Astrocyte (in vitro differentiated cells and primary cell): ENCODE measurements at regions not wholly inside any gene's neighbourhood (a gene's known extent, or its start where the extent isn't known, plus 50 kb on each side); places are given as distances from the start of the nearest gene placed in this dataset.

Experiments
- DNase-seq: peaks from one replicate; pipeline ENCODE4 v3.0.0-alpha.2; 2010; ENCODE audit warnings: low read depth
- FAIRE-seq: peaks from 2 replicates; lab custom pipeline; 2011; peaks lifted over from hg19 to GRCh38; lab: Jason Lieb, UNC
- H2AFZ ChIP-seq: 2 replicates; pipeline ENCODE4 v1.6.0; 2012; ENCODE audit warnings: low read depth, low read length, inconsistent platforms
- H3K27ac ChIP-seq: 2 replicates; pipeline ENCODE4 v1.5.1; 2011; ENCODE audit warnings: low read depth, low read length, inconsistent platforms
- H3K27me3 ChIP-seq: 2 replicates; pipeline ENCODE4 v1.6.0; 2011; ENCODE audit warnings: low read length, inconsistent platforms; ENCODE audit not compliant: insufficient read depth
- H3K36me3 ChIP-seq: 2 replicates; pipeline ENCODE4 v1.5.1; 2011; ENCODE audit warnings: low read length, inconsistent platforms; ENCODE audit not compliant: insufficient read depth
- H3K4me1 ChIP-seq: 2 replicates; pipeline ENCODE4 v1.5.1; 2011; ENCODE audit warnings: low read length, inconsistent platforms; ENCODE audit not compliant: insufficient read depth
- H3K4me2 ChIP-seq: 2 replicates; pipeline ENCODE4 v1.6.0; 2012; ENCODE audit warnings: low read length, inconsistent platforms
- H3K4me3 ChIP-seq: 2 replicates; pipeline ENCODE4 v1.5.1; 2011; ENCODE audit warnings: low read depth, mild to moderate bottlenecking, low read length, inconsistent platforms; ENCODE audit not compliant: insufficient read depth
- H3K79me2 ChIP-seq: 2 replicates; pipeline ENCODE4 v1.6.0; 2012; ENCODE audit warnings: mild to moderate bottlenecking, low read length, inconsistent platforms; ENCODE audit not compliant: insufficient read depth
- H3K9ac ChIP-seq: 2 replicates; pipeline ENCODE4 v1.6.0; 2012; ENCODE audit warnings: mild to moderate bottlenecking, low read length, inconsistent platforms
- H3K9me3 ChIP-seq: 2 replicates; pipeline ENCODE4 v1.5.1; 2012; ENCODE audit warnings: low read depth, mild to moderate bottlenecking, low read length, inconsistent platforms; ENCODE audit not compliant: insufficient read depth
- H4K20me1 ChIP-seq: 2 replicates; pipeline ENCODE4 v1.6.0; 2012; ENCODE audit warnings: low read length, inconsistent platforms; ENCODE audit not compliant: insufficient read depth
- H3K27ac Mint-ChIP-seq: one replicate; pipeline ENCODE4 v1.8.0; 2021; ENCODE audit warnings: mild to moderate bottlenecking, mixed read lengths; ENCODE audit not compliant: unreplicated experiment
- H3K27me3 Mint-ChIP-seq: one replicate; pipeline ENCODE4 v1.8.0; 2021; ENCODE audit warnings: low read depth, mixed read lengths; ENCODE audit not compliant: unreplicated experiment
- H3K36me3 Mint-ChIP-seq: one replicate; pipeline ENCODE4 v1.8.0; 2021; ENCODE audit warnings: low read depth, mixed read lengths; ENCODE audit not compliant: unreplicated experiment
- H3K4me1 Mint-ChIP-seq: one replicate; pipeline ENCODE4 v1.8.0; 2021; ENCODE audit warnings: low read depth, mixed read lengths; ENCODE audit not compliant: unreplicated experiment
- H3K4me3 Mint-ChIP-seq: one replicate; pipeline ENCODE4 v1.8.0; 2021; ENCODE audit warnings: mild to moderate bottlenecking, moderate library complexity, mixed read lengths; ENCODE audit not compliant: unreplicated experiment
- H3K9me3 Mint-ChIP-seq: one replicate; pipeline ENCODE4 v1.8.0; 2021; ENCODE audit warnings: mild to moderate bottlenecking, mixed read lengths; ENCODE audit not compliant: unreplicated experiment
- EZH2 ChIP-seq: IDR thresholded peaks from 2 replicates; pipeline ENCODE4 v1.6.1; 2012; ENCODE audit warnings: mild to moderate bottlenecking, low read length, inconsistent platforms; ENCODE audit not compliant: insufficient read depth
- TF ChIP-seq, protein P1 (sequence below): IDR thresholded peaks from 2 replicates; pipeline ENCODE4 v1.5.1; 2011; ENCODE audit warnings: low read depth, mild to moderate bottlenecking, inconsistent platforms, low read length, moderate library complexity; ENCODE audit not compliant: insufficient read depth

DNA sequence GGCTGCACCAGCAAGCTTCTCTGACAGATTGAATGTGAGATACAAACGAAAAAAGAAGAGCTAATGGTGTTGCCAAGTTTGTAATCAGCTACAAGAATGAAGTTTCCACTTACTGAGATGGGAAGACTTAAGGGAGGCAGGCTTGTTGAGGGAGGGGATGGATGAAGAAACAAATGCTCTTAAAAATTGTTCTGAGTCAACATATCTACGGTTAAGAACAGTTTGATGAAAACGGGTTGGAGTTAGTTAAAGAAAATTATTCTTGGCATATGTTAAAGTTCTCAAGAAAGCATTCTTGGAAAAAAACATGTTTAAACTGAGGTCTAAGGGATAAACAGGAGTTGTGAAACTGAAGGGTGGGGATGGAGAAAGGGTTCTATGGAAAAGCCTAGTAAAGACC lies 816.3 kb upstream of the HS3ST1 start:
- Histone ChIP-seq H3K79me2 (no peaks in the 10 kb centered on the region), H3K27me3 (no peaks in the 10 kb centered on the region), H4K20me1 (no peaks in the 10 kb centered on the region), H3K9ac (no peak overlapping the region), H3K4me2 (no peak overlapping the region), H3K27ac (no peak overlapping the region), H3K4me1 (no peaks in the 10 kb centered on the region), H3K4me3 (no peak overlapping the region), H2AFZ (no peak overlapping the region), H3K36me3 (no peaks in the 10 kb centered on the region), H3K9me3 (no peaks in the 10 kb centered on the region)
- no peak overlapping the region for H3K4me3 Mint-ChIP-seq
- no peak overlapping the region for H3K27ac Mint-ChIP-seq
- DNase-seq: no peak
- H3K36me3 Mint-ChIP-seq: no peaks in the 10 kb centered on the region
- TF ChIP-seq EZH2: no peak
- TF ChIP-seq, protein P1, sequence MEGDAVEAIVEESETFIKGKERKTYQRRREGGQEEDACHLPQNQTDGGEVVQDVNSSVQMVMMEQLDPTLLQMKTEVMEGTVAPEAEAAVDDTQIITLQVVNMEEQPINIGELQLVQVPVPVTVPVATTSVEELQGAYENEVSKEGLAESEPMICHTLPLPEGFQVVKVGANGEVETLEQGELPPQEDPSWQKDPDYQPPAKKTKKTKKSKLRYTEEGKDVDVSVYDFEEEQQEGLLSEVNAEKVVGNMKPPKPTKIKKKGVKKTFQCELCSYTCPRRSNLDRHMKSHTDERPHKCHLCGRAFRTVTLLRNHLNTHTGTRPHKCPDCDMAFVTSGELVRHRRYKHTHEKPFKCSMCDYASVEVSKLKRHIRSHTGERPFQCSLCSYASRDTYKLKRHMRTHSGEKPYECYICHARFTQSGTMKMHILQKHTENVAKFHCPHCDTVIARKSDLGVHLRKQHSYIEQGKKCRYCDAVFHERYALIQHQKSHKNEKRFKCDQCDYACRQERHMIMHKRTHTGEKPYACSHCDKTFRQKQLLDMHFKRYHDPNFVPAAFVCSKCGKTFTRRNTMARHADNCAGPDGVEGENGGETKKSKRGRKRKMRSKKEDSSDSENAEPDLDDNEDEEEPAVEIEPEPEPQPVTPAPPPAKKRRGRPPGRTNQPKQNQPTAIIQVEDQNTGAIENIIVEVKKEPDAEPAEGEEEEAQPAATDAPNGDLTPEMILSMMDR: no peak
- no peaks in the 10 kb centered on the region for H3K27me3 Mint-ChIP-seq
- FAIRE-seq: no peak
- no peaks in the 10 kb centered on the region for H3K9me3 Mint-ChIP-seq
- peaks cover 6% of the 10 kb centered on the region for H3K4me1 Mint-ChIP-seq

DNA sequence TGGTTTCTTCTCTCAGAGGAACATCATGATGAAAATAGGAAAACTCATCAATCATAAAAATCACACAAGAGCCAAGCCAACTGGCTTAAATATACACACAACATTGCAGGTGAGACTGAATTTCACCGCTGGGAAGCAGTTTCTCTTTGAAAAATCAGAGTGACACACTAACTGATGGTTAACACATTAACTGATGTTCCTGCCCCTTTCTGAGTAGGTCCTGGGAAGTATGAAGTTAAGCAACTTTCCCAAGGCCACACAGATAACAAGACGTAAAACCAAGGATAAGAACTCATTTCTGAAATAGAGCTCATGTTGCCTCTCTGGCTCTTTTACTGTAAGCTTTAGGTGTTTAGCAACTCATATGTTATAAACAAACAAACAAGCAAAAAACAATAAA lies 813.7 kb upstream of the HS3ST1 start:
- no peak overlapping the region for H3K4me2 ChIP-seq
- no peaks in the 10 kb centered on the region for H3K36me3 ChIP-seq
- no peaks in the 10 kb centered on the region for H3K79me2 ChIP-seq
- H2AFZ ChIP-seq: no peak overlapping the region
- no peak overlapping the region for H3K9ac ChIP-seq
- no peak for FAIRE-seq
- H3K27ac ChIP-seq: no peak overlapping the region
- H3K27me3 ChIP-seq: no peaks in the 10 kb centered on the region
- Mint-ChIP-seq H3K27ac (no peak overlapping the region), H3K36me3 (no peaks in the 10 kb centered on the region), H3K4me3 (no peak overlapping the region), H3K27me3 (no peaks in the 10 kb centered on the region), H3K4me1 (peaks cover 6% of the 10 kb centered on the region), H3K9me3 (no peaks in the 10 kb centered on the region)
- no peaks in the 10 kb centered on the region for H4K20me1 ChIP-seq
- DNase-seq: no peak
- H3K4me3 ChIP-seq: no peak overlapping the region
- no peaks in the 10 kb centered on the region for H3K4me1 ChIP-seq
- H3K9me3 ChIP-seq: no peaks in the 10 kb centered on the region
- TF ChIP-seq, protein P1: no peak
- no peak for TF ChIP-seq EZH2

DNA sequence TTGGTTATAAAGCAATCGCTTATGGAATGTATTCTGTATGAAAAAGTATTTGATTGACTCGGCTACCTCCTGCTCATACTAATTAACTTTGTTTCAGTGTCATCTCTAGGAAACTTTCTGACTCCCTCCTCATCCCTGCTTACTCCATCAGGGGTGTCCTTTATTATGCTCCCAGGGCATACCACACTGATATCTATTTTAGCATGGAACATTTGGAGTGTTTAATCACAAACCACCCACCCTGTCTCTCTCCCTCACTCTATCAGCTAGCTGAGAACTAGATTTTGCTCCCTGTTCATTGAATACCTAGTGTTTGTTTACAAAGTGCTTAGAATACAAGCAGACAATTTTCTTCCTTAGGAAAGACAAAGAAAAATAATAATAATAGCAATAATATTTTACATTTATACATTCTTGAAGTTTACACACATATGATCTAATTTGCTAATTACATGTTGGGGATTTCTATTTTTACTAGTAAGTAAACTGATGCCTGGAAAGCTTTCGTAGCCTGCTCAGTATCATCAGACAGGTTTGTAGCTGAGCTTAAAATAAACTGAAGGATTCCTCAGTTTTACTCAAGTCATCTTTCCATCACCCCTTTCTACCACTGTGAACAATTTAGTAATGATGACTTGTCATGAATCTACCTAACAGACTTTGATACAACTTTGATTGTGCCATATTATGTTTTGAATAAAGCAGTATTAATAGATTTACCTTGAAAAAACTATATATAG lies 811.4 kb upstream of the HS3ST1 start:
- H3K4me3 ChIP-seq: no peak overlapping the region
- no peaks in the 10 kb centered on the region for H3K27me3 ChIP-seq
- Mint-ChIP-seq H3K9me3 (no peaks in the 10 kb centered on the region), H3K27ac (no peak overlapping the region), H3K36me3 (no peaks in the 10 kb centered on the region), H3K27me3 (no peaks in the 10 kb centered on the region), H3K4me3 (no peak overlapping the region), H3K4me1 (peaks cover 6% of the 10 kb centered on the region)
- DNase-seq: no peak
- H3K36me3 ChIP-seq: no peaks in the 10 kb centered on the region
- no peaks in the 10 kb centered on the region for H3K79me2 ChIP-seq
- H3K4me2 ChIP-seq: no peak overlapping the region
- no peaks in the 10 kb centered on the region for H3K4me1 ChIP-seq
- H3K9ac ChIP-seq: no peak overlapping the region
- H3K27ac ChIP-seq: no peak overlapping the region
- TF ChIP-seq EZH2: no peak
- TF ChIP-seq, protein P1: no peak
- no peak for FAIRE-seq
- no peaks in the 10 kb centered on the region for H3K9me3 ChIP-seq
- H2AFZ ChIP-seq: no peak overlapping the region
- no peaks in the 10 kb centered on the region for H4K20me1 ChIP-seq
